ENCODE measurements at regions not wholly inside any gene's neighbourhood (a gene's known extent, or its start where the extent isn't known, plus 50 kb on each side); places are given as distances from the start of the nearest gene placed in this dataset.

GRCh38 chr5:117103703-117104102 lies 529.1 kb upstream of the SEMA6A start:
- no peak for TF ChIP-seq CTCF (IDR thresholded peaks at IDR 0.05)
- TF ChIP-seq ZFX (IDR thresholded peaks at IDR 0.05; ENCODE audit: borderline replicate concordance): no peak

Data from 22Rv1 (cell line).